C1 segment of cervical spinal cord (tissue), 14 donors: ENCODE measurements at regions not wholly inside any gene's neighbourhood (a gene's known extent, or its start where the extent isn't known, plus 50 kb on each side); places are given as distances from the start of the nearest gene placed in this dataset.
"Not testable (repeated sequence)": the region's sequence is repeated elsewhere in the genome, so short reads cannot be mapped to it uniquely, and the experiment has no call there.

ENCODE experiments used
- DNase-seq, 14 donors: peaks; one replicate each; lab custom pipeline; 2025; lab: John Stamatoyannopoulos, UW

DNA sequence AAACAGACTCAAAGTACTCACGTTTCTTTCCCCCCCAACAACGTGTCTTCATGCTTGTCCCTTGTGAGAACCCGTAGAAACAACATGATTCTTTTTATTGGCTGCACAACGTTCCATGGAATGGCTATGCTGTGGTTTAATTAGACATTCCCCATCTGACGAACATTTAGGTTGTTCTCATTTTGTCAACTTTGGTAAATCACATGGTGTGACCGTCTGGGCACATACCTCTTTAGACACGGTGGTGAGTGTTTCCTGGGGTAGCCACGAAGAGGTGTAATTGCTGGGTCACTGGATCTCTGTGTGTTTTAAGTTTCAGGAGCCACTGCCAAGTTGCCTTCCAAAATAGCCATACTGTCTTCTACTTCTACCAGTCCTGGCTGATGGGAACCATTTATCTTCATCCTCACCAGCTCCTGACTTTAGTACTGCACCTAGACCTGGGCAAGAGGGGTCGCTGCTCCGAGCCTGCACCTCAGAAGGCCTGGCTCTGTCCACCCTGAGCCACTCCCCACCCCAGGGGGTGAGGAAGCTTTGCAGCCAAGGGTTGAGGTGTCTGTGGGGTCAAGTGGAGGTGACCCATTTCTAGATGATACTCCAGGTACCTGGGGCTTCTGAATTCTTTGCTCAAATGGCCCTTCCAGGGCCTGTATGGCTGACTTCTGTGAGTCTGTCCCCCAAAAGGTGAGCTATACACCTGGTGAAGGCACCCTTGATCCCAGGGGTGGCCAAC, 84.7 kb downstream of the IRX5 start:
- no peak for DNase-seq

DNA sequence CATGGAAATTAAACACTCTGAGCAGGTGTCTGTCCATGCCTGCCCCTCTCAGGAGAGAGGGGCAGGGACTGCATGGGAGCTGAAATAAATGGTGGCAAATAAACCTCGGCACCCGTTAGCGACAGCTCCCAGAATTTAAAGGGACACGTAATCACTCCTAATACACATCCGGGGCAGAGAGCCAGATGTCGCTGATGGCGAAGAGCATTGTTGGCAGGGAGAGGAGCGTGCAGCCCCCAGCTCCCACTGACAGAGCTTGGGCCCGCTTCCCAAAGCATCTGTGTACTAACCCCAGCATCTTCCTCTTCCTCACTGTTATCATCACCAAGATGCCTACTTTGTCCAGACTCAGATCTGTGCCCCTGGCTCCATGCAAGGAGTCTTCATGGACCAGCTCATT, 85.8 kb downstream of the IRX5 start:
- DNase-seq = no peak

DNA sequence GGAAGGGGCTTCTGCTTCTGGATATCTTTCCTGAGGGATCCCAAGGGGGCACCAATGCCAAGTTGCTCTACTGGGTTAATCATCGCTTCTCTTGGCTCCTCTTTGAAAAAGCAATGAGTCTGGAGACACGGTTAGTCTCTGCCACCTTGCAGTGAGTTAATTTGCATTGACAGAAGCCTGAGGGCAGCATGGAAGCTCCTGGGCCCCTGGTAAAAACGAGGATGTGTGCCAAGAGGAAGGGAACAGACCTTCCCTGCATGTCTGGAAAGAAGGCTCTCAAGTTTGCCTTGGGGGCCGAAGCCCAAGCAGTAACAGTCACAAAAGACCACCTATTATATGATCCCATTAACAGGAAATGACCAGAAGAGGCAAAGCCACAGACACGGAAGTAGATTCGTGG, 86.7 kb downstream of the IRX5 start:
- DNase-seq = no peak

DNA sequence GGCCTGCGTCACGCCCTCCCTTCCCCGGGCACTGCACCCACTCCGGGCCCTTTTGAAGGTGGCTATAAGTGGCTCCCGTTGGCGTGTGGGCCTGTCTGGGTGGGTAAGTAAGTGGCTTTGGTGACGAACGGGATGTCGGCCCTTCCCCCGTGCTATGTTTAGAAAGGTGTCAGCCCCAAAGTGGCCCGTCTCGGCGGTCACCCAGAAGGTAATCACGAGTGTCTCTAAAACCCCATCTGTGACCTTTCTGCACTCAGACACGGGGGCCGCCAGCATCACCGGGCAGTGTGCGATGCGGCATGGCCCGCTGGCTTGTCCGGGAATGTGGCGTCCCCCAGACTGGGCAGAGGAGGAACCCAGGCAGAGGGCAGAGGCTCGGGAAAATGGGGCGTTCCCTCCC, 88.2 kb downstream of the IRX5 start:
- DNase-seq = no peak

DNA sequence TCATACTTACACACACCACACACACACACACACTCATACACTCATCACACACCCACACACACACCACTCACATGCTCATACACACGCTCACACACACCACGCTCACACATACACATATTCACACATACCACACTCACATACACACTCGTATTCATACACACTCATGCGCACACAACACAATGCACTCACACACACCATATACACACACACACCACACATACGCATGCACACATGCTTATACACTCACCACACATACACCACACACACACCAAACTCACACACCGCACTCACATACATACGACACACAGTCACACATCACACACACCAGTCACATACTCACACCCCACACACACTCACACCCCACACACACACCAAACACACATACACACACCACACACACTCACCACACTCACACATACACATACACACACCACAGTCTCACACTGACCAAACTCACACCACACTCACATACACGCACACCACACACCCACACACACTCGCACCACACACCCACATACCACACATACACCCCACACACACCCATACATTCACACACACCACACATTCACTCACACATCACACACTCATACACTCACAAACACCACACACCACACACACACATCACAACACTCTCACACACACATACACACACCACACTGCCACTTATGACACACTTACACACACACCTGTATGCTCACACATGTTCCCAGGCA, 88.9 kb downstream of the IRX5 start:
- no peak for DNase-seq

DNA sequence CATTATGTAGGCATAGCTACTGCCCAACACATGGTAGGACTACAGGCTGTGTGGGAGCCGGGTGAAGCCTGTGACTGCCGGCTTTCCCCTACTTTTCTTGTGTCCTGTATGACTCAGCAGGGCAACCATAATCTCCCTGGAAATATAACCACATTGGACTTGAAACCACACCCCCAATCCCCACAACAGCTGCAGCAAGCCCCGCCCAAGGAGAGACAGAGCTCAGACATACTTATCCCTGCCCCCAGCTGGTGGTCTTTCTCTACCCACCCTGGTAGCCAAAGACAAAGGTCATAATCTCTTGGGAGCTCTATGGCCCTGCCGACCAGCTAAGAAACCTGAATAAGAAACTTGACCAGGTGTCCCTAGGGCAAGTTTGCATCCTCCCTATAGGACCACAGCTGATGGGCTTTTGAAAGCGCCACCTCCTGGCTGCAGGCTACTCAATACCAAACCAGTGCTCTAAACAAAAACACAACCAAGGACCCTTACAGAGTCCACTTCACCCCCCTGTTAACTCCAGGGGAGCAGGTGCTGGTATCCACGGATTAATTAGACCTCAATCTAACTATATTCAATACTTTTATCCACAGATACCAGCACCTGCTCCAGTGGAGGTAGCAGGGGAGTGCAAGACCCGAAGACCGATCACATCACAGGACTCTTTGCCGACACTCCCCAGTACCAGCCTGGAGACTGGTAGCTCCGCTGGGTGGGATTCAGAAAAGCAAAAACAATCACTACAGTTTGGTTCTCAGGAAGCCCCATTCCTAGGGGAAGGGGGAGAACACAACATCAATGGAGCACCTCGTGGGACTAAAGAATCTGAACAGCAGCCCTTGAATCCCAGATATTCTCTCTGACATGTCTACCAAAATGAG, 91.2 kb downstream of the IRX5 start:
- DNase-seq = no peak

DNA sequence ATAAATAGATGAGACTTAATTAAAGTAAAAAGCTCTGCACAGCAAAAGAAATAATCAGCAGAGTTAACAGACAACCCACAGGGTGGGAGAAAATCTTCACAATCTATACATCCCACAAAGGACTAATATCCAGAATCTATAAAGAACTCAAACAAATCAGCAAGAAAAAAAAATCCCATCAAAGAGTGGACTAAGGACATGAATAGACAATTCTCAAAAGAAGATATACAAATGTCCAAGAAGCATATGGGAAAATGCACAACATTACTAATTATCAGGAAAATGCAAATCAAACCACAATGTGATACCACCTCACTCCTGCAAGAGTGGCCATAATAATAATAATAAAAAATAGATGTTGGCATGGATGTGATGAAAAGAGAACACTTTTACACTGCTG, 96.6 kb downstream of the IRX5 start:
- not testable (repeated sequence) for DNase-seq

DNA sequence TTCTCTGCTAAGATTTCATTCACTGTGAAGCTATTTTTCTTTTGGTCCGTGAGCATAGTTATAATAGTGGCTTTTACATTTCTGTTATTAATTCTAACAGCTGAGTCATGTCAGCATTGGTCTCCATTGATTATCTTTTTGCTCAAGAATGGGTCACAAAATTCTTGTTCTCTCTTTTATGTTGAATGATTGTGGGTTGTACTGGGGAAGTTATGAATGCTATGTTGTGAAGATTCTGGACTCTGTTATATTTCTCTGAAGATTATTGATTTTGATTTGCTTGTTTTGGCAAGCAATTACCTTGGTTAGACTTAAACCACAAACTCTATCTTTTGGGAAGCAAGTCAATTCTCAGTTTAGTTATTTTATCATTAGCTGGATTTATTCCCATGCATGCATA, 98.8 kb downstream of the IRX5 start:
- no peak for DNase-seq

DNA sequence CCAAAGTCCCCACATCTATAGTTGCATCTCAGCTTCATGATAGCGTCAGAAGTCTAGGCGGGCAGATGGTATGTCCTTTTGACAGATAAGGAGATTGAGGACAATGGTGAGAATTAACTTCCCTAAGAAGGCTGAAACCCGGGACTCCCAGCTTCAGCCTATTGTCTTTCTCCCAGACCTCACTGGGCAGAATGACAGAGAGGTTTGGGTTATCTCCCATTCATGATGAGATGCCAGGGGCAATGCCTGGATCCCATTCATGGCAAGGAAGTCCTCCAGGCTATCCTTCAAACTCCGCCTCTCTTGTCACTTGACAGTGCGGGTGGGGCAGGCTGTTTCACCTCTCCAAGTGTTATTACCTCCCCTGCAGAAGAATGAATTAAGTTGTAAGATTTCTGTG, 100.3 kb downstream of the IRX5 start:
- DNase-seq = no peak

DNA sequence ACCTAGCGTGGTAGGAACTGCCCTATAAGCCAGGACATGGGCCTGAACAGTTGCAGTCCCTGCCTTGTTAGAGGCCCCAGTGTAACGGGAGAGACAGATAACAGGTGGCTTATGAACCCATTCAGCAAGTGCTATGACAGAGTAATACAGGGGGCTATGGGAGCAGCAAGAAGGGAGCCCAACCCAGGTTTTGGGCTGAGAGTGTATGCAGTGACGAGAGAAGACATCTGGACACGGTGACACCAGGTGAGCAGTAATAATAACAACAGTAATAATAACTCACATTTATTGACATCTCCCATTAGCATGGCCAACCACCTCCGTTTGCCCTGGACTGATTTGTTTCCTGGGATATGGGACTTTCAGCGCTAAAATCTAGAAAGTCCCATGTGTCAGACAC, 100.8 kb downstream of the IRX5 start:
- DNase-seq = no peak

DNA sequence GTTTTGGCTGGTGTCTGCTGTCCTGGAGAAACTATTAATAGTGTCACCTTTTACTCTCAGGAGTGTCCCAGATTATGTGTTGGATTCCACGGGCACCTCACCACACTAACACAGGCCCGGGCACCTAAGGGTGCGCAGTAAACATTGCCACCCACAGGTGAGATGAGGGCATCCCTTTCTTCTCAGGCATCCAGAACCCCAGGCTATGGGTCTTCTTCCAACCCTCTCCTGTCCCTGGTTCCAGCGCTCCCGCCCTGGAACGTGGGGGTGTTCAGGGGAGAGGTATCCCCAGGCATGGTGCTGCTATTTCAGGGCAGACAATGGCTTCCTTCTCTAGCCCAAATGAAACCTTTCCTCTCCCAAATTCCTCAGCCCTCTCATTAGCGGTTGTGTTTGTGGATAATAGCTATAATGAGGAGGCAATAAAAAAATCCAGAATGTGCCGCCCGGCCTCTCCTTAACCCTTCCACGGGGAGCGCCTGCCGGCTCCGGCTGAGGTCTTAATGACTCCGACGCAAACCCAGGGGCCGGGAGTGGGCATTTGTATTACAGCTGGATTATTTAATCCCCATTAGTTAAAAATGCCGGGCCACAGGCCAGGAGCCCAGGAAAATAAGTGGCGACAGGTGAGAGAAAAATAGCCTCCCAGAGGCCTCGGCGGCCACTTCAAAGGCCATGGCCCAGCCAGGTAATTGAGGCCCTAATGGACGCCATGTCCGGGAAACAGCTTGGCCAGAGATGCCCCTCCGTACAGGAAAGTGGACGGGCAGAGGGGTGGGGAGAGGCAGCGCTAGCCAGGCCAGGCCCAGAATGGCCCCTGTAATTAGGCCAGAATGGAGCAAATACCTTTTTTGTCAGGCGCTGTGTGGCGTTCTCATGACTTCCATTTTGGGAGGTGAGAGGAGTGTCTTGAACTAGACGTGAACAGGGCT, 102.8 kb downstream of the IRX5 start:
- no peak for DNase-seq

DNA sequence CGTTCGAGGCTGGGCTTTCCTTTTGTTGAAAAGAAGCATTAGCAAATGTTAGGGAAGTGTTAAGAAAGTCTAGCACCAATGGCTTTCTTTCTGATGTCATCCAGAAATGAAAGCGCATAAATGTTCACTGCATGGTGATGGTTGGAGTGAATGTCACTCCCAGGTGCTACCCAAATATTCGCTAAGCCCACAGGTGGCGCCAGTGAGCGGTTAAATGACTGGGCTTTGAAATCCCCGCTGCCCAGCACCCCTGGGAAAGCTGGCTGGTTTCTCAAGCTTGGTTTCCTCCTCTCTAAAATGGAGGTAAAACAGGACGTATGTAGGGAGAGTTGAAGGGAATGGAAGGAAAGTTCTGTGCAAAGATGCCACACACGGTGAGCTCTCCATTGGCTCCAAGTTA, 104.4 kb downstream of the IRX5 start:
- DNase-seq = no peak

DNA sequence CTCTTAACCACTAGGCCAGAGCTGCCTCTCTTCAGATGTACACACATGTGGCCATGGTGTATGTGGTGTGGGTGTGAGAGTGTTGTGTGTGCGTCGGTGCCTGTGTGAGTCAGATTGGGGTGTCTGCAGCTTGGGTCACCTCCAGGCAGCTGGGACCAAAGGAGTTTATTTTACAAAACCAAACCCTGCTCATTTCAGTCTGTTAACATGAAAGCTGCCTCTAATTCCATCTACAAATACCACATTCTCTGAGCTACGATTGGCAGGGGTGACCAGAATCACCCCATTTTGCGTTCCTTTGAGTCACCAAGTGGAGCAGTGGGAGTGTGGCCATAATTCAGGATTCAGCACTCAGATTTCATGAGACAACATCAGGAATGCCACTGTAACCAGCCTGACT, 105.3 kb downstream of the IRX5 start:
- DNase-seq = no peak

DNA sequence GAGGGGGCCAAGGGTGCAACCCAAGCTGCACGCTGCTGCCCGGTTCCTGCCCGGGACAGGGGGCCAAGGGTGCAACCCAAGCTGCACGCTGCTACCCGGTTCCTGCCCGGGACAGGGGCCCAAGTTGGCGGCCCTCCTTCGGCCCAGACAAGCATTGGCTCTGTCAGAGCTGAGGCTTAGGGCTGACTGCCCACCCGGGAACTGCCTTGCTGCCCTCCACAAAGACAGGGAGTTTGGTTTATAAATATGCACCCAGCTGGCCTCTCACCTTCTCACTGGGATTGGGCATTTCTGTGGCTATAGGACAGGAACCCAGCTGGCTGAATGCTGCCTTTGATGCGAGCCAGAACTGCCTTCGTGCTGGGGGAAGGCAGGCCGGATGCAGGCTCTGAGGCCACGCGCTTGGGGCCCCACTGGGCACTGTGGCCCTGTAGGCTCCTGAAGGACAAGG, 105.7 kb downstream of the IRX5 start:
- DNase-seq = peak in 1 of 14 donors; percentile 10

DNA sequence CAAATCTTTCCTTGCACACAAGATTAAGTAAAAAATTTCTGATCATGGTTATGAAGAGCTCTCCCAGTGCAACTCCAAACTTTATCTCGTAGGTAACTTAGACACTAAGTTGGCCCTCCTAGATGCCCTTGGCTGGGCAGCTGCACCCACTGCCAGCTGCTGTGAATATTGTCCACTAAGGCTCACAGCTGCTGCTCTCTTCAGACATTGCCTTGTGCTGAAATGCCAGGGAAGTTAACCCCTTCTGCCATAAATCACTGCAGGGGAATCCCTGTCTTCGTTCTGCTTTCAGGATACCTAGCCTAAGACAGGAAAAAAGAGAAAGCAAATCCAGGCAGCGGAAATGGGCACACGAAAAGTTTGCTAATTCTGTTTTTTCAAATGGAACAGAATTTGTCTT, 106.4 kb downstream of the IRX5 start:
- no peak for DNase-seq

DNA sequence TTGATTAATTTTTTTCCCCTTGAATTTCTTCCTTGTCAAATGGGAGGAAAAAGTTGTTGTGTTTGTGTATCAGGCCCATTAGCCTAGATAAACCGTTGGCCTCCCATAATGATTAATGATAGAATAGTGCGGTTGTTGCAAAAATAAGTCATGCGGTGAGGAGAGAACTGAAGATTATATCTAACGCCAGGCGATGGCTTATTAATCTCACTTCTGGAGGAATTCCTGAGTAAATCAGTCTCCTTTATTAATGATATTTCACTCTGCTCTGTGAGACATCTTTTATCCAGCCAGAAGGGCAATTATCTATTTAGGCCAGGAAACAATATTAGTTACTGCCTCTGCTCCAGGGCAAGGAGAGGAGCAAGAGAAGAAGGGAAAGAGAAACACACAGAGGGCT, 107.3 kb downstream of the IRX5 start:
- no peak for DNase-seq

DNA sequence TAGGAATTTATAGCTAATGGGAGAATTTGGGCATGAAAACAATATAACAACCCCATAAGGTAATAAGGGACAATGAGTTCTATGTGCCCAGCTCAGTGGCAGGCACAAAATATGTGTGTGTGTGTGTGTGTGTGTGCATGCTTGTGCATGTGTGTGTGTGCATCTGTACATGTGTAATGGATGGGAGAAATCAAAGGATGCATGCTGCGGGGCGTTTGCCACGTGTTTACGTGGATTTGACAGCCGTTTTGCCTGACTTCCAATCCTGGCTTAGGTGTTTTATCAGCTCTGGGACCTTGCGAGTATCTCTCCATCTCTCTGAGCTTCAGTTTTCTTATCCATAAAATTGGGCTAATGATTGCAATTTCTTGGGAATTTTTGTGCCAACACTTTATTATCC, 108.4 kb downstream of the IRX5 start:
- DNase-seq = no peak

DNA sequence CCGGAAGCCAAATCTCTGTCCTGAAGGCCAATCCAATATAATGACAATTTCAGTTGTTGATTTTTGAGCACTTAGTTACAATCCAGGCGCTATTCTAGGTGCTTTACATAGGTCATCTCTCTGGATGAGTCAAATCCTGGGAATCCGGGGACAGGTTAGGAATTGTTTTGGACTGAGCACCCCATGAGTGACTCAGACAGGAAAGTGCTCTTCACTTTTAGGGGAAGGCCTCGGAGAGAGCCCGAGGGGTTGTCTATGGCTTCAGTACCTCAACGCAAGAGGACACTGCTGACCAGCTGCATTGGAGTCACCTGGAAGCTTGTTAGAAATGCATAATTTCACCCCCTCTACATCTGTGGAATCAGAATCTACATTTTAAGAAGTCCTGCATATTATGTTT, 108.8 kb downstream of the IRX5 start:
- no peak for DNase-seq

DNA sequence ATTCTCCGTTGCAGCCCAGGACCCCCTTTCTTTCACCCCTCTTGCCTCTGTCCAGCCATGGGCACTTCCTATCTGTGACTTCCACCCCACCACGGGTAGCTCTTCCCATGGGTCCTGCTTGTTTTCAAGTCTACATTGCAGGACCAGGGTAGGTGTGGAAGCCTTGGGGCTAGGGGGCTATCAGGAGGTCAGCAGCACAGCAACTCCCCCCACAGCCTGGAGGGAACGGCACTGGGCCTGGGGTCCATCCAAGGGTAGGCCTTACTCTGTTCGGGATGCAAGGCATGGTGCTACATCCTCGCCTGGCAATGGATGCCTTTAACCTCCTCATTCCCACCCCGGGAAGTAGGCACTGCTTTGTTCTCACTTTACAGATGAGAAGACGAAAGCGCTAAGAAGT, 109.3 kb downstream of the IRX5 start:
- DNase-seq = no peak

DNA sequence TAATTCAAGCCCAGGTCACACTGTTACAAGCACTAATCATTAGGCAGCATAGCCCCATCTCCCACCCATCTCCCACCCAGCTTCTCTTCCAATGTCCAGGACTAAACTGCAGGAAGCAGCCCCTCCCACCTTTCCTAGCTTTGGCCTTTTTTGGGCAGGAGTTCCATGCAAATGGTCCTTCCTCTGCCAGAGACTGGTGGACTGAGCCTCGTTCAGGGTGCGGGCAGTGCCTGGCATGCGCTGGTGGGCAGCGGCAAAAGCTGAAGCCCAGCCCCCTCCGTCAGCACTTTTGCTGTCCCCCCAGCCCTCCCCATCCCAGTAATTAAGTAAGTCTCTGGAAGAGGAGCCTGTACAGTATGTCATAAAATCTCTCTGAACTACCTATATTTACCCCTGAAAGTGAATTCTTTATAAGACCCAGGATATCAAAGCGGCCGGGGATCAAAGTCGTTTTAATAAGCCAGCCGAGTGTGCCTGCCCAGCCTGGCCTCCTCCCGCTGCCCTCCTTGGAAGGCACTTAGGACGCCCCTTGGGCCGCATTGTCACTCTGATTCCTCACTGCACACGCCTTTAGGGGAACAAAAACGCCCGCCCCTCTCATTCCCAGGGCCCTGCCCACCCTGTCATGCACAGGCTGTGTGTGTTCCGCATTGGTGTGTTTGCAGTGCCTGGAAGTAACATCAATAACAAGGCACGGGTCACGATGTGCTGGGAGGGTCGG, 109.9 kb downstream of the IRX5 start:
- no peak for DNase-seq
